ENCODE measurements at regions not wholly inside any gene's neighbourhood (a gene's known extent, or its start where the extent isn't known, plus 50 kb on each side); places are given as distances from the start of the nearest gene placed in this dataset.

DNA sequence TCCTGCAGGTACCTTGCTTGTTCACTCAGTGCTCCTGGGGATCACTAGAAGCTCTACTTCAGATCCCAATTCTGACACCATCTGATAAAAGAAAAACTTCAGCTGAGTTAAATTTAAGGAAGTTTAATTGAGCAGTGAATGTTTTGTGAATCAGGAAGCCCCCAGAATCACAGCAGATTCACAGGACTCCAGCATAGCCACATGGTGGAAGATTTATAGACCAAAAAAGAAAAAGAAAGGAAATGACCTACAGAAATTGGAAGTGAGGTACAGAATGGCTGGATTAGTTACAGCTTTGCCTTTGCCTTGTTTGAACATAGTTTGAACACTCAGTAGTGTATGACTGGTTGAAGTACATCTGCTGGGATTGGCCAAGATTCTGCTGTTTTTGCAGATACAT is 182.7 kb upstream of the SCN7A start:
- no peak for DNase-seq (ENCODE audit: low read depth)
- H3K4me3 ChIP-seq (ENCODE audit: low read length): no peak overlapping the region
- TF ChIP-seq, protein P1, sequence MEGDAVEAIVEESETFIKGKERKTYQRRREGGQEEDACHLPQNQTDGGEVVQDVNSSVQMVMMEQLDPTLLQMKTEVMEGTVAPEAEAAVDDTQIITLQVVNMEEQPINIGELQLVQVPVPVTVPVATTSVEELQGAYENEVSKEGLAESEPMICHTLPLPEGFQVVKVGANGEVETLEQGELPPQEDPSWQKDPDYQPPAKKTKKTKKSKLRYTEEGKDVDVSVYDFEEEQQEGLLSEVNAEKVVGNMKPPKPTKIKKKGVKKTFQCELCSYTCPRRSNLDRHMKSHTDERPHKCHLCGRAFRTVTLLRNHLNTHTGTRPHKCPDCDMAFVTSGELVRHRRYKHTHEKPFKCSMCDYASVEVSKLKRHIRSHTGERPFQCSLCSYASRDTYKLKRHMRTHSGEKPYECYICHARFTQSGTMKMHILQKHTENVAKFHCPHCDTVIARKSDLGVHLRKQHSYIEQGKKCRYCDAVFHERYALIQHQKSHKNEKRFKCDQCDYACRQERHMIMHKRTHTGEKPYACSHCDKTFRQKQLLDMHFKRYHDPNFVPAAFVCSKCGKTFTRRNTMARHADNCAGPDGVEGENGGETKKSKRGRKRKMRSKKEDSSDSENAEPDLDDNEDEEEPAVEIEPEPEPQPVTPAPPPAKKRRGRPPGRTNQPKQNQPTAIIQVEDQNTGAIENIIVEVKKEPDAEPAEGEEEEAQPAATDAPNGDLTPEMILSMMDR (IDR thresholded peaks at IDR 0.05; ENCODE audit: insufficient read depth, low read depth, low read length, missing control alignments): no peak

DNA sequence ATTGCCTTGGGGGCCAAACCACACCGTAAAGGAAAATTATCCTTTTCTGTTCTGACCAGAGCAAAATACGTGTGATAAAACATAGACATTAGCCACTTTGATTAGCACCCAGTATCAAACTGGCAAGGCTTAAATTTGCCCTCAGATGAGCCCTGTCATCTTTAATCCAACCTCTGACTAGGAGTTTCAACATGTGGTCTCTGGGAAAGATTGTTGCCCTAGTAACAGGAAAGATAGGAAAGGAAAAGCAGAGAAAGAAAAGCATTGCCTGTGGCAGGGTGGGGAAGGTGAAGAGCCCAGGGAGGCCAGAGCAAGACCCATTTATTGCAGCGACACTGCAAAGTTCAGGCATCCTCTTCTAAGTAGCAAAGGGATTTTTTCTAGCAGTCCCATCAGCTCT is 181.5 kb upstream of the SCN7A start:
- TF ChIP-seq, protein P1 (IDR thresholded peaks at IDR 0.05; ENCODE audit: insufficient read depth, low read depth, low read length, missing control alignments): no peak
- no peak for DNase-seq (ENCODE audit: low read depth)
- H3K4me3 ChIP-seq (ENCODE audit: low read length): no peak overlapping the region

DNA sequence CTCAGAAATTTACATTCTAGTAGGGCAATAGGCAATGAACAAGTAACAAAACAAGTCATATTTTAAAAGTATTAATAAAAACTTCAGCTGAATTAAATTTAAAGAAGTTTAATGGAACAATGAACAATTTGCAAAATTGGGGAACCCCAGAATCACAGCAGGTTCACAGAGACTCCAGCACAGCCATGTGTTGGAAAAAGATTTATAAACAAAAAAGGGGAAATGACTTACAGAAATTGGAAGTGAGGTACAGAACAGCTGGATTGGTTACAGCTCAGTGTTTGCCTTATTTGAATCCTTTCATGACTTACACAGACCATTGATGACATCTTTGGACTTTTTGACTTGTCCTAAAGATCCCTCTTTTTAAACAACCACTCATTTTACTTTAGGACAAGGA is 179.9 kb upstream of the SCN7A start:
- TF ChIP-seq, protein P1 (IDR thresholded peaks at IDR 0.05; ENCODE audit: insufficient read depth, low read depth, low read length, missing control alignments): no peak
- DNase-seq (ENCODE audit: low read depth): no peak
- no peak overlapping the region for H3K4me3 ChIP-seq (ENCODE audit: low read length)

DNA sequence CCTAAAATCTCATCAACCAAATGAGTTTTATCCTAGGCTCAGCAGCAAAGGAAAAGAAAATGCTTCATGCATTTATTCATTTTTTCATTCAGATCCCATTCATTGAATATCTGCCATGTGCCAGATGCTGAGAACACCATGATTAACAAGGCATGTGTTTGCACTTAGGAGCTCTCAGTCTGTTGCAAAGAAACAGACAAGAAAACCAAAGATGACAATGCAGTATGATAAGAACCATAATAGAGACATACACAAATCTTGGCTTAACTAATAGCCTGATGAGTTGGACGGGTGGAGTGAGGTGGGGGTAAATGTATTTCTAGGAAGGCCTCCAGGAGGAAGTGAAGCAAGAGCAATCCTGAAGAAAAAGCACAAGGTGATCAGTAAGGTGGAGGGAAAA is 177.8 kb upstream of the SCN7A start:
- TF ChIP-seq, protein P1 (IDR thresholded peaks at IDR 0.05; ENCODE audit: insufficient read depth, low read depth, low read length, missing control alignments): no peak
- no peak overlapping the region for H3K4me3 ChIP-seq (ENCODE audit: low read length)
- no peak for DNase-seq (ENCODE audit: low read depth)

DNA sequence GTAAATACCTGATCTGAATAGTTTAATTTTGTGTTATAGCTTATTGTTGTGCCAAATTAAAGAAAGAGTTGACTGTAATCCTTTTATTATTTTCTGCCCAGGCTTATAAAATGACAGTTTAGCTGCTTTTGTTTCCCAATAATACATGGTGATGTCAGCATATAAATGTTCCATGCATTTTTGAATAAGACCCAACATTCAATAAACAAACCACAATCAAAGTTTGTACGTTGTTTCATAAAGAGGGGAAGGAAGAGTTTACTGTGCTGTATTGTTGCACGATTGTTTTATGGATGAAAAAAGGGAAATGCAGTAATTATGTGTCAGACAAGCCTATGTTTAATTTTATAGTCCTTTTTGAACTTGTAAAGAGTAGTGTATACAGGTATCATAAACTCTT is 177.2 kb upstream of the SCN7A start:
- no peak for DNase-seq (ENCODE audit: low read depth)
- TF ChIP-seq, protein P1 (IDR thresholded peaks at IDR 0.05; ENCODE audit: insufficient read depth, low read depth, low read length, missing control alignments): no peak
- no peak overlapping the region for H3K4me3 ChIP-seq (ENCODE audit: low read length)

DNA sequence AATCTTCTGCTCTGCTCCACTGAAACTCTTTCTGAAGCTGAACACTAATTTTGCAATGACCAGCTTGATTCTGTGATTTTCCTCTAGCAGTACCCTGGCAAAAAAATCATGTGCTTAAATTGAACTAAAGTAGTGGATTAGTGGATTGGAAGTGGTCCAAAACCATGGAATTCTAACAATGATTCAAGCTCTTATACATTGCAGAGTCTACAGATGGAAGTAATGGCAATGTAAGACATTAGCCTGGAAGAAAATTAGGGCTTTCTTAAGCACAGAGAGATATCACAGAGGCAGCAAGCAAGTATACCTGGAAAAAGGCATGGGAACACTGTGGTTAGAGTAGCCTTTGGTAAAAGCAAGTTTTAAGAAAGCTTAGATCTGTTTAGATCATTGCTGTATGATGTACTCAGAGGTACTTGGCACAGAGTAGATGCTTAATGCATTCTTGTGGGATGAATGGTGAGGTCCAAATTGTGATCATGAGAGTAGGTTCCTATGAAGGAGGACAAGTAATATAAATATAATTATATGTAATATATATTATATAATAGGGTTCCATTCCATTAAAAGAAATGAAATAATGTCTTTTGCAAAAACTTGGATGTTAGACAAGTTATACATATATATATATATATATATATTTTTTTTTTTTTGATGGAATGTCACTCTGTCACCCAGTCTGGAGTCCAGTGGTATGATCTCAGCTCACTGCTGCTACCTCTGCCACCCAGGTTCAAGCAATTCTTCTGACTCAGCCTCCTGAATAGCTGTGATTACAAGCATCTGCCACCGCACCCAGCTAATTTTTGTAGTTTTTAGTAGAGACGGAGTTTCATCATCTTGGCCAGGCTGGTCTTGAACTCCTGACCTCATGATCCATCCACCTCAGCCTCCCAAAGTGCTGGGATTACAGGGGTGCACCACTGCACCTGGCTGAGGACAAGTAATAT is 172.2 kb upstream of the SCN7A start:
- no peak overlapping the region for H3K4me3 ChIP-seq (ENCODE audit: low read length)
- TF ChIP-seq, protein P1 (IDR thresholded peaks at IDR 0.05; ENCODE audit: insufficient read depth, low read depth, low read length, missing control alignments): no peak
- DNase-seq (ENCODE audit: low read depth): no peak

DNA sequence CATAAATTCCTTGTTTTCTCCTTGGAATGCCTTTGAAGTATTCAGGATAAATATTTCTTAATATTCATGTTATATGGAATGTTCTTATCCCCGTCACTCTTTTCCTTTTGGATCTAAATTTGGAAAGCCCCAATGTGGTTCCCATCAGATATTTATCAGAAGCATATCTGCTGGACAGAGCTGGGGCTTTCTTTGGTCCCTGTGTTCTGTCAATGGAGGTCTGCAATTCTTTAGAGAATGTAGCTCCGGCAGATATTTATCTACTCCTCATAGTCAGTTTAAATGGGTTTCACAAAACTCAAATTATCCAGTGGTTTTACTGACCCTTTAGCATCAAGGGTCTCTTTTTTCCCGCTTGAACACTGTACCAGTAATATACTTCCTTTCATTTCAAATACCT is 167.8 kb upstream of the SCN7A start:
- TF ChIP-seq, protein P1 (IDR thresholded peaks at IDR 0.05; ENCODE audit: insufficient read depth, low read depth, low read length, missing control alignments): no peak
- DNase-seq (ENCODE audit: low read depth): no peak
- no peak overlapping the region for H3K4me3 ChIP-seq (ENCODE audit: low read length)
